Activated CD8-positive, alpha-beta memory T cell treated with anti-CD3 and anti-CD28 coated beads for 48 hours (primary cell): ENCODE measurements at regions not wholly inside any gene's neighbourhood (a gene's known extent, or its start where the extent isn't known, plus 50 kb on each side); places are given as distances from the start of the nearest gene placed in this dataset.

Experiments used
- DNase-seq, 3 experiments: peaks; one replicate each; pipeline ENCODE4 v3.0.0-alpha.2; 2020; ENCODE audit warnings: low read depth in 2 of 3, low spot score in 2 of 3

DNA sequence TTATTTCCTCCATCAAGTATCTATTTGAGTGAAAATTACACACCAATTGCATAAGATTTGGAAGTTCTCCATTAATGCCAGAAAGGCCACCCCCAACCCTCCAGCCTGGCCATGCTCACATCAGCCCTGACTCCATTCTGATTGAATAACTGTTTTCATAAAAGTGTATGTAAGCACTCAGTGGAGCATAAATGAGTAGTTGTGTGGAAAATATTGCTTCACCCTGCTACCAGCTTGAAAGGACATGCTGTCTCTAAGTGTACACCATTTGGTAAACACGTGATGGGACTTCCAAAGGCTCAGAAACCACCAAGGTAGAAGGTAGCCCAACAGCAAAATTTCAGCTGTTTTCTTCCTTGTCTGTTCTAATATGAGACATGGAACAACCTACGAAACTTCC lies 393.8 kb downstream of the ZNF385D start:
- no peak for DNase-seq

DNA sequence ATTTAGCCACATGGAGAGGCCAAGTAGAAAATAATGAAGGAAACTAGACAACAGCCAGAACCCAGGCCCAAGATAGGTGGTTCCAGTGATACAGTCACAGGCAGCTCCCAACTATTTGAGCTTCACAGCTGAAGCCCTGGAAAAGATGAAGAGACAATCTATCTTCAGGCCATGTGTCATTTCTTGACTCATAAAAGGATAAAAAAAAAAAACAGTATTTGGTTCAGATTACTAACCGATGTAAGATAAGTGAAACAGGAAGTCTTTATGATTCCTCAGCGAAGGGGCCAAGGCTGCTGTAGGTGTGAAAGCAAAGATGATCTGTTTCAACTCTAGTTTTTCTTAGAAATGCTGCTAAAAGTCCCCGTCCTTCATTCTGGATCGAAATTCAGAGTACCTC lies 394.6 kb downstream of the ZNF385D start:
- DNase-seq = no peak

DNA sequence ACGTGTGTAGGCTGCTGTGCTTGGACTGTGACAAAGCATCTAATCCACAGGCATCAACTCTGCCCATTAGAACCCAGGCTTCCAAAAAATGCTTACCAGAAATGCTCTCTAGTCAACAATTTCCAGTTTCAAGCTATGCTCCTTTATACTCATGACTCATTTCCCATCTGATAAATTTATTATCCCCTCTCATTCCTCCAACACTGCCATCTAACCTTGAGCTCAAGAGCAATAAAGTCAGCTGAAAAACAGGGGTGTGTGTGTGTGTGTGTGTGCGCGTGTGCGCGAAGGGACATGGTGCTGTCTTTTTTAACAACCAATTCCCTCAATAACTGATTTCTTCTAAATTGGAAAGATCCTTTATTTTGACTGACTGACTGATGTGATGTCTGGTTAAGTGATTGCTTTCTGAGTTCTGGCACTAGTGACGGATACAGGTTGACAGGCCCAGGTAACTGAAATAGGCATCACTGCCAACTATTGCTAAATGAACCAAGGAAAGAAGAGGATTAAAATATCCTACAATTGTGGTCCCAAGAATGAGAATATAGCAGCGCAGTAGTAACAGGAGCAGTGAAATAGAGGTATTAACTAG lies 405.5 kb downstream of the ZNF385D start:
- no peak for DNase-seq

DNA sequence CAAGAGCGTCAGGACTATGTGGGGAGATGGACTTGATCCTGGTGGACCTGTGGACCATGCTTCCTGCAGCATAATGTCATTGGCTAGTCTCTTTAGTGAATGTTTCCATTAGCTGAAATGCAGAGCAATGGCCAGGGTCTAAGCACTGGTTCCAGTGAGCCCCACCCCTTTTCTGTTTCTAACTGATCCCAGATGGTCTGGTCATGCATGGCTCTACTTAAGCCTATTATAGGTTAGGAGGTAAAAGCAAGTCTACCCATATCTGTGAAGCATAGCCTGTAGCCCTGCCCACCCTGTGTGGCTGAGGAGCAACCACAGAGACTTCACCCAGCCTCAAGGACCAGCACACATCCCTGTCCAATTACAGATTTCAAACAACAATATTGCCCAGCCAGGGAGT lies 419.2 kb downstream of the ZNF385D start:
- no peak for DNase-seq

DNA sequence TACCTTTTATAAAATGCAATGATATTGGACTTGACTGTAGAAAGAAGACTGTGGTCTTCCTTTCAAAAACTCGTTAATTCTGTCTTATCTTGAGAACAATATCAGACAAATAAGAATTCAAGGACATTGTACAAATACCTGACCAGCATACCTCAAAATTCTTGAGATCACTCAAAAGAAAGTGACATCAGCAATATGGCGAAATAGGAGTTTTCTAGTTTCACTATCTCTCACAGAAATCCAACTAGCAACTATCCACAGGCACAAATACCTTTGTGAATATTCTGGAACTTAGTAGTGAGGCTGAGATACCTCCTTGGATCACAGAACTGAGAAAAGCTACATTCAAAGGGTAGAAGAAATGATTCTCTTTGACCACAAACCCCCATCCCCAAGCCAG lies 419.7 kb downstream of the ZNF385D start:
- no peak for DNase-seq

DNA sequence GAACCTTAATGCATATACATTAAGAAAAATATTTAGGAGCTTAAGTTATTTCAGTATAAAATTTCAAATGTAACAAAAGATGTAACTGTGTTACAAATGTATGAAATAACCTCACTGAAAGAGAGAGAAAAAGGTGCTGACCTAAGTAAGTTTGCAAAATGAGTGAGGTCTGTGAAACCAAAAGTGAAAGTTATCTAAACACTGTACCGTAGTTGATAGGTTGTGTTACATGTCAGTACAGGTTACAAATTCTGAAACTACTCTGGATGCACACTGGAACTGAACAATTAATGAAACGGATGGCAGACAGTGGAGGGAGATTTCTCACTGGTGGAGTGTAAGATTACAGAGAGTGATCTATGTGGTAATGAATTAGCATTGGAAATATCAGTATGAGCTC lies 420.7 kb downstream of the ZNF385D start:
- DNase-seq = no peak

DNA sequence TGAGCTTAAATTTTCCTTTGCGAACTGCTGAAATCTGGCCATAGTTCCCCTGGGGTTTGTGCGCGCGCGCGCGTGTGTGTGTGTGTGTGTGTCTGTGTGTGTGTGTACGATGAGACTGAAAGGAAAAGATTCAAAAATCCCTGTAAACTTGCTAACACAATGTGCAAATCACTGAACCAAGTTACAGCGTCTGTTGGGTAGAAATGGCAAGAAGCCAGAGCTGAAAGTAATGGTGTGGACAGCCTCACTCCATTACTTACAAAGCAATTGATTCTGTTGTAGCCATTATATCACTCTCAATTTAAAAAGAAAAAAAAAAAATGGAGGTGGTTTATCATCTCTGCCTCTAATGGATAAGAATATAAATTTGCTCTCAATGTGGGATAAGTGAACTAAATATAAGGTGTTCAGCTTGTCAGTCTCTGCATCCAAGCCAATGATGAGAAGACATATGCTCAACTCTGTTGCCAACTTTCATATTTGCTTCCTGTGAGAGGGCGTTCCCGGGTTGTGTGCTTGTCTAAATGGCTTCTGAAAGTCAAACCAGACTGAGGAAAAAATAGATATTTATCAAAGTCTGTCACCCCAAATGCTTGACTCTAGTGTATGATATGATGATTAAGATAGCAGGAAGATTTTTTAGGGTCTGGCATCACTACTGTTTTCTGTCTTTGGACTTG lies 422.2 kb downstream of the ZNF385D start:
- no peak for DNase-seq

DNA sequence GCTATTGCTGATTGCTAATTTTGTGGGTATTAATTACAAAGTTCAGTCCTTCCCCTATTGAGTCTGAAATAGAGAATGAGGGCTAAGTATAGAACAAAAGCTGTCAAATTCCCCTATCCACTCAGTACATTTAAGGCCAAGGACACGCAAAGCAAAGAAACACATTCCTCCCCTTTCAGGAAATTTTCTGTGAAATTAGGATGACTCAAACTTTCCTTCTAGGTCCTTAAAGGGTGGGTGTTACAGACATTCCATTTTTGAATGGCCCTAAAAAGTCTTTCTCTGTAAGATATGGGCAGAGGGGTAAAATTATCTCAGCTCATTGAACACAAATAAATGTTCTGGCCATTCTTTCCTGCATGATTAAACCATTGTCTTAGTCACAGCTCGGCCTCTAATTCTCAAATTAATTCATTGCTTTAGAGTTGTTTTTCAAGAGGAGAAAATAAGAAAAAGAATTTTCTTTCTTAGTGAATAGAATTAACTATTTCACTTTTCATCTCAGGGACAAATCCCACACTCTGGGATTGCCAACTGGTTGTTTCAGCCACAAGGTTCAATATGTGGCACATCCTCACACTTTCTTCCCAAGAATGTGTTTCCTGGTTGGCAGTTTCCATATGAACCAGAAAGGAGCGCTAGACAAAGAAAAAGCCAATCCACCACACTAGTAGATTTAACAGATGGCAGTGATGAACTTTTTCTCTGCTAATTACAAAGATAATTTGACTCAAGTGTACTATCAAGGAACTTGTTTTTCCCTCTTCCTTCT lies 424.1 kb downstream of the ZNF385D start:
- DNase-seq = no peak

DNA sequence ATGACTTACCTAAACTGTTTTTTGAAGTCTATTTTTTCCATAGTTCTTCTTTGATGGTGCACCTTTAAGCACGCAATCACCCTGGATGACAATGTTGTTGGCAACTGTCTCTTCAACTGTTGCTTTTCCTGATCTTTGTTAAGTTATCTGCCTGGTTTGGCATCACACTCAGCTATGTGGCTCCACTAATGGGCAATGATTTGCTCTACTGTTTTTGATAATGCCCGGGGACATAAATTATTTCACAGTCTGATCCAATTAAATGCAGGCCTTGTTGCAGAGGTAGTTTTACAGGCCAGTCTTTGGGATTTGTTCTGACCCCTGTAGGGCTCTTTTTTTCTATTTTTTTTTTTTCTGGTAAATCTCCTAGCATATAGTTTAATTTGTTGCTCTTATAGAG lies 436.3 kb downstream of the ZNF385D start:
- no peak for DNase-seq

DNA sequence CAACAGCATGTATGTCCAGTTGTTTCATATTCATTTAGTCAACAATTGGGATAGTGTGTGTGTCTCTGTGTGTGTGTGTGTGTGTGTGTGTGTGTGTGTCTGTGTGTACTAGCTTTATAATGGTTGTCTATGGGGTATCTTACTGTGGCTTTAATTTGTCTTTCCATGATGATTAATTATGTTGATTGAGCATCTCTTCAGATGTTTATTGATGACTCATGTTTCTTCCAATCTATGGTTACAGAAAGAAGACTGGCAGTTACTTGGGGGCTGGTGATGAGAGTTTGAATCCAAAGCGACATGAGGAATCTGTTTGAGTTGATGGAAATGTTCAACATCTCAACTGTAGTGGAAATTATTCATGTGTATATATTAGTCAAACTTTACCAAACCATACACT lies 440.1 kb downstream of the ZNF385D start:
- no peak for DNase-seq

DNA sequence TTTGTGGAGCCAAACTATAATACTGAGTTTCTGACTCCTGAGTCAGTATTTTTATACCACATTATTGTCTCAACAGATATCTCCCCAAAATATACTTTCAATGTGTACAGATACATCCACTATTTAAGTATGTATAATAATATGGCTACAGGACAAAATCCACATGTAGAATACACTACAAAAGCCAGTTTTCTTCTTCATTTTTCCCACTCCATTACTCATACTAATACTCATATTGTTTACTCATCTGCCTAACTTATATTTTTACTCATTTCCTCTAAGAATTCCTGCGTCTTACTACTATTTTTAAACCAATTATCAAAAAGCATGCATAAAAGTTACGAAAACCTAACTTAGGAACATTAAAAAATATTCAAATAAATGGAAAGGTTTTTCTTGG lies 440.8 kb downstream of the ZNF385D start:
- no peak for DNase-seq

DNA sequence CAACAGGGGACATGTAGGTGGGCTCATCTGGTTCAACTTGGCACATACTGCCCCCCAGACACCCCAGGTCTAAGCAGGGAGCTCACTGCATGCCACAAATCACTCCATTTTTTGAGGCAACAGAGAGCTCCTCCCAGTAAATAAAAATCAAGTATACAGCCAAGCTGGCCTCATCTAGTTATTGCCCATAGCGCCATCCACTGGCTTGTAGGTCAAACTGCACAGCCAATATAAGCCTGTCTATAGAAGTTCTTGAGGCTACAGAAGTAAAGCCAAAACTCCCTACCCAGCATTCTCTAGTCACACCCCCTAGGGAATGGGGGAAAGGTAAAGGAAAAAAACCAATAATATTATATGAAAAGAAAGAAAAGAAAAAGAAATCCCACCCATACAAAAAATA lies 453.7 kb downstream of the ZNF385D start:
- DNase-seq = no peak

DNA sequence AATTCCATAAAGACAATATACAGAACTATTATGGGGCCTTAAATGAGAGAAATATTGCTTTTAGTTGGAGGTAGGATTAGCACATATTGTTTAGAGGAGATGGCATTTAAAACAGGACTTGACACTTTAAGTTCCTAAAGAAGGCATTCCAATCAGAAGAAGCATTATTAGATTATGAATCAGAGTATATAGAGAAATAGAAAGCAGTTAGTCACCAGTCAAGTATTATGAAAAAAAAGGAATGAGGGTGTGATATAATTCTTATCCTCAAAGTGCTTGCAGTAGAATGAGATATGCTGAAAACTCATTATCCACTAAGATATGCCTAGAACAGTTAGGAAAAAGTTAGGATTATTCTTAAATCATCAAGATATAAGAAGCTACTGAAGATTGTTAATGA lies 456.2 kb downstream of the ZNF385D start:
- no peak for DNase-seq

DNA sequence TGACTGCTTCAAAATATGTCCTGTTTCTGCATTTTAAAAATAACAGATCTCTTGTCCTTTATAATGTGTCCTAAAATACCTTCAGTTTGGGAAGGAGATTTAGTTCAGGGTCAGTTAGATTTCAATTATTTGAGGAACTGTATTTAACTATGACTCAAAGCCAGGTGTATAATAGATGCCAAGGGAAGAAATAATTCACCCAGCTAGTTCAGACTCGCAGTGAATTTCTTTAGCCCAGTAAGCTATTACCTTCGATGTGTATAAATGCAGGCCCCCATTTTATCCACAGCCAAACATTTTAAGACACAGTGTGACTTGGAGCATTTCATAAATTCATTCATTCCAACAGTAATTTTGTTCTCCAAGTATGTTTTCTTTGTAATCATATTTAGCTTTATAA lies 458.0 kb downstream of the ZNF385D start:
- no peak for DNase-seq

DNA sequence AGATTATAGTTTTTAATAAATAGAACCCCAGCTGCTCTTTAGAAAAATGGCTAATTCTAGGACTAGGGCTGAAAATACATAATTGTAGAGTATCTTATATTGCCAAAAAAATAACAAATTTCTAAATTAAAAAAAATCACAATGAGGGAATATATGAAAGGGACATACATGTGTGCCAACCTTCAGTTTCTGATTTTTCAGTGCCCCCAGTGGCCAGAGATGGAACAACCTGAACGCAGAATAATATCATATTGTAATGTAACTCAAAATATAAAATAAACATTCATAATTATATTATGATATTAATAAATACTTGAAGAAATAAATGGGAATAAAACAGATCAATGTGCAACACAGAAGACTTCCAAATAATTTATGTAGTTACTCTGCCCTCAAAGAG lies 460.5 kb downstream of the ZNF385D start:
- DNase-seq = no peak

DNA sequence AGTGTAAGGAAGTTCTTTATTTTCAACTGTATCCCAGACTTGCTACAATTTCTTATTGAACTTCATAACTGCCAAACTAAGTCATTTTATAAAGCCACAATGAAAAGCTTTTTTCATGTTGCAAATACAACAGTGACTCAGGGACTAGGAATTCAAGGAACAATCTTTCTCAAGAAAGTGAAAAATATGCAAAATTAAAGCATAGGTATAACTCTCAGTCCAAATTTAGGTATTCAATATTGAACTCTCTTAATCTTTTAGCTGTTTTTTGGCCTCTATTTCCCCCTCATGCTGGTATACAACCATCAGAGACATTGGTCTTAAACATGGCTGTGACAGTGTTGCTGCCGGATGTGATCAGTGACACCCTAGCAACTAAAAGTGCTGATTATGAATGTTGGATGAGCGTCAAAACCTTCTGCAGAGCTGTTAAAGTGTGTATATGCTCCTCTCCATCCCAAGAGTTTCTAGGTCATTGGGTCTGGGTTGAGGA lies 476.9 kb downstream of the ZNF385D start:
- DNase-seq = no peak

DNA sequence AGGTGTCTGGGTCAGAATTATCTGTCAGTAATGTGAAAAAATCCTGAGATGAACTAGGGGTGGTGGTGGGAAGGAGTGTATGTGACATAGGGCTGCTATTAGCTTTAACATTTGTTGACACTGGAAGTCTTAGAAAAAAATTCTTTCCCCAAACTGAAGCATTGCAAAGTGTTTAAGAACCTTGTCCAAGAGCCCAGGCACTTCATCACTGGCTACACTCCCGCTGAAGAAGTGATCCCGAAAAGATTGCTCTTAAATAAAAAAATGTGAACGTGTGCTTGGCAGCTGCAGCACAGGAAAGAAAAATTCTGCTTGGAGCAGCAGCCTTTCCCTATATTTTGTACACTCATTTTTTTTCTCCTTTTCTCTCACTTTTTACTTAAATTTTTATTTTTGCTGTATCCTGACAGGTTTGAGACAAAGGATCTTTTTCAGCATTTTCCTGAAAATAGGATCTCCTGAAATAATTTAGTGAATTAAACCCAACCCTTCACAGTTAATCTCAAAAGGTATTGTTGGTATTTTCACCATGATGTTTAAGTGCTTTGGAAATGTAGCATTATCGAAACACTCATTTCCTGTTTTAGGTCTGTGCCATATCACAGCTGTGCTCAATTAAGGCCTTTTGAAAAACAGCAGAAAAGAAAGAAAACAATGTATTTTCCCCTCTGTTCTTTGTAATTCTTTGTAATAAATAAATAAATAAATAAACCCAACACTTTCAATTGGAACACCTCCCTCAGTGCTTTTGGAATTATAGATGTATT lies 477.6 kb downstream of the ZNF385D start:
- no peak for DNase-seq

DNA sequence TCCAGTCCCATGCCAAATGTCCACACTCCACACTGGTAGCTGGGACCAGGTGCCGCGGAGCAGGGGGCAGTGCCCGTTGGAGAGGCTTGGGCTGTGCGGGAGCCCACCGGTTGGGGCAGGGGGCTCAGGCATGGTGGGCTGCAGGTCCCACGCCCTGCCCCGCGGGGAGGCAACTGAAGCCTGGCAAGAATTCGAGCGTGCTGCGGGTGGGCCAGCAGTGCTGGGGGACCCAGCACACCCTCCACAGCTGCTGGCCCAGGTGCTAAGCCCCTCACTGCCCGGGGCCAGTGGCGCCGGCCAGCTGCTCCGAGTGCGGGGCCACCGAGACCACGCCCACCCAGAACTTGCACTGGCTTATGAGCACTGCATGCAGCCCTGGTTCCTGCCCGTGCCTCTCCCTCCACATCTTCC lies 479.4 kb downstream of the ZNF385D start:
- no peak for DNase-seq

DNA sequence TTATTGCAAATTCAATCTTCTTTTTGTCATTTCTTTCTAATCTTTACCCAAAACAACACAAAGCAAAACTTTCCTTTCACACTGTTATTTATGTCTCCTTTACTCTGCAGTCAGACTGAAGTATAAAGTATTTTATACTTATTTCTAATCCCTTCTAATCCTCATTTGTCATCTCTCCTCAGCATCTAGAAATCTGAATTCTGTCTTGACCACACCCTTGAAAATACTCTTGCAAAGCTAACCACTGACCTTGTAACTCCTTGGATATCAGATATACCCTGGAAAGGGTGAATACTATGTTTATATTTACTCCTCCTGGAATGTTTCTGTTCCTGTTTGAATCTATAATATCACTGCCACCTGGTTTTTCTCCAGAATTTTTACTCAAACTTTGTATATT lies 481.1 kb downstream of the ZNF385D start:
- DNase-seq = no peak

DNA sequence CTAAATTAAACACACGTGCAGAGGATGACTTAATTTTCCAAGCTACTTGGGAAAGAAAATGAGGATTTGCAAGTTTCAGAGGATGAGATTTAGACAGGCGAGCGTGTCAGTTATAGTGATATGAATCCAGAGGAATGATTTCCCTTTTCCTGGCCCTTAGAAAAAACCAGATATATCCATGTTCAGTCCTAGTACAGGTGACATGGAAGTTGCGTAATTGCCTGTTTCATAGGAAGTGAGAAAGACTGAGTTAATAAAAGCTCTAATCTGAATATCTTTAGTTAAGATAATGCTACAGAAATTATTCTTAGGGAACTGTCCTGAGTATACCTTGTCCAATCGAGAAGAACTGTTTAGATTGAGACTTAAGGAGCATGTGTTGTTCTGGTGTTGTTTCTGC lies 490.5 kb downstream of the ZNF385D start:
- DNase-seq = no peak

DNA sequence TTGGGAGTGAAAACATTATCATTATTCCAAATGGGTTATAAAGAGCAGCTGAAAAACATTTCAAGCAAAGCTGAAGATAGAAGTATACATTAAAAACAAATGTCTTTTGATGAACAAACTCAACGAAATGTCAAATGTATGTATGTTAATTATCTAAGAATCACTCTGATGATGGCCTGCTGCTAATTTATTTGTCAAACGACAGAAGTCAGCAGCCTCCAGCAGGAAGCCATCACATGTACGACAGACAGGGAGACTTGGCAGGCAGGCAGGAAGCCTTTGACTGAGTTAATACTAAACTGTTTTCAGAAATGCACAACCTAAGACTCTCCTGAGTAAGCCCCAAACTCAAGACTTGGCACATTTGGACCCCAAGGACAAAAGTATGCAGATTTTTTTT lies 491.1 kb downstream of the ZNF385D start:
- no peak for DNase-seq

DNA sequence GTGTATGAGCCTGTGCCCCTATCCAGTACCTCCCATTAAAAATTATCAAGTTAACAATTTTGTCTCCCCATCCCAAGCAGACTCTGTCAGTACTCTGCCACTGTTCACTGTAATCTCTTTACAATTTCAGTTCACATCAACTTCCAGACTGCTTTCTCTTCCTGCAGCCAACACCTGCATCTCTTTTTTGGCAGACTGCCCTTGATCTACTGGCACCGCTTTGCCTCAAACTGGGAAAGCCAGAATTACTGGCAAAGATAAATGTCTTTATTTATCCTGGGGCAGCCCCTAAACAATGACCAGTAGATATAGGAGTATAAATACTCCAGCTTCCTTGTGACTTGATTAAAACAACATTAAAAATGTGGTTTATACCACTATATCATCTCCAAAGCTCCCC lies 494.1 kb downstream of the ZNF385D start:
- no peak for DNase-seq
